LNCAP (cell line): ENCODE measurements at regions not wholly inside any gene's neighbourhood (a gene's known extent, or its start where the extent isn't known, plus 50 kb on each side); places are given as distances from the start of the nearest gene placed in this dataset.

Experiments used
- CTCF ChIP-seq: fragments of 450-650 bp; IDR thresholded peaks from 2 replicates; pipeline ENCODE4 v1.5.1; 2017; ENCODE audit warnings: mild to moderate bottlenecking

- no peak for TF ChIP-seq CTCF
These were observed 299.6 kb downstream of the PCNX1 start for GRCh38 chr14:71206766-71207371.

- TF ChIP-seq CTCF, result no peak; the same call in 1 of the 2 replicates
These were observed 301.6 kb downstream of the PCNX1 start for GRCh38 chr14:71208702-71209357.

DNA sequence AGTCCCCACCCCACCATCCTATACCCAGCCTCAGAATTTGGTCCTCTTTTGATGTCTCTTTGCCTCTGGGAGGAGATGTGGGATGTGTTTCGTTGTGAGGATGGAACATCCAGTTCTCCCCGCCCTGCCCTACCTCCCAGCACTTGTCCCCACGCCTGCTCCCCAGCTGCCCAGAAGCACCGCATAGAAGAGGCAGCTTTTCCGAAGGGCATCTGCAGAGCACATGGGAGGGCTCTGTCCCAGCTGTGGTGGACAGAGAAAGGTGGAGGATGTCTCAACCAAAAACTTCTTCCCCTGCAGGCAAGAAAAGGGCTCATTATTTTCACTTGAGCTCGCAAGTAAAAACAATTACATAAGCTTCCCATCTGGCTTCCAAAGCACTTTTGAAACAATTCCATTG, 302.6 kb downstream of the PCNX1 start:
- no peak for TF ChIP-seq CTCF

GRCh38 chr14:71212093-71212492, 304.8 kb downstream of the PCNX1 start:
- TF ChIP-seq CTCF, result no peak

DNA sequence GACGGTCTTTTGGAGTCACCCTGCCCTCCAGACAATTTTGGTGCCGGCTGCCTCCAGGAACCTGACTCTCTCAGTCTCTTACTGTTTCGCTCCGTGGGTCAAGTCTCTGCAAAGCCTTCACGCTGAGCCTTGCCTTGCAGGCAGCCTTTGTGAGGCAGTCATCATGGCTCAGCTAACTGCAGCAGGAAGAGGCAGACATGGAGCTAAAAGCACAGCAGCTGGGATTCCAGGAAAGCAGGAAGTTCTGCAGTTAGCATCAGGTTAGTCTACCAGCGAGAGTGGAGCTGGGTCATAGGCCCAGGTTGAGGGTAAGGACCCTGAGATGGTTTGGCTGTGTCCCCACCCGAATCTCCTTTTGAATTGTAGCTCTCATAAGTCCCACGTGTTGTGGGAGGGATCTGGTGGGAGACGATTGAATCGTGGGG, 305.4 kb downstream of the PCNX1 start:
- TF ChIP-seq CTCF, result no peak

GRCh38 chr14:71214241-71214640, 307.0 kb downstream of the PCNX1 start:
- TF ChIP-seq CTCF, result no peak

DNA sequence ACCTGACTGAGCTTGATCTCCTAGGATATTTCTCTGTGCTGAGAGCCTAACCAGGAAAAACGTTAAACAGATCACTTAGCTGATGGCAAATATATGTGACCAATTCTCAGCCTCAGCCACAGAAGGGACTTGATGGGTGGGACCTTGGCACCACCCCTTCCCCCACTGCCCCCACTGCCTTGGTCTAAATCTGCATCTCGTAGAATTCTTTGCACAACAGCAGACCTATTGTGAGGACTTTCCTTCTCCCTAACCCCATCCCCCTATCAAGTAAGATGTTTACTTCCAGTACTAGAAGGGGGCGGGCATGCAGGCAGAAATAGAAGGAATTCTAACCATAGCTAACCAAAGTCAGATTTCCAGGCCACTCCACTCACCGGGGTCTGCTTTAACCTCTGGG, 313.2 kb downstream of the PCNX1 start:
- TF ChIP-seq CTCF, result no peak
